ENCODE measurements at regions not wholly inside any gene's neighbourhood (a gene's known extent, or its start where the extent isn't known, plus 50 kb on each side); places are given as distances from the start of the nearest gene placed in this dataset.

DNA sequence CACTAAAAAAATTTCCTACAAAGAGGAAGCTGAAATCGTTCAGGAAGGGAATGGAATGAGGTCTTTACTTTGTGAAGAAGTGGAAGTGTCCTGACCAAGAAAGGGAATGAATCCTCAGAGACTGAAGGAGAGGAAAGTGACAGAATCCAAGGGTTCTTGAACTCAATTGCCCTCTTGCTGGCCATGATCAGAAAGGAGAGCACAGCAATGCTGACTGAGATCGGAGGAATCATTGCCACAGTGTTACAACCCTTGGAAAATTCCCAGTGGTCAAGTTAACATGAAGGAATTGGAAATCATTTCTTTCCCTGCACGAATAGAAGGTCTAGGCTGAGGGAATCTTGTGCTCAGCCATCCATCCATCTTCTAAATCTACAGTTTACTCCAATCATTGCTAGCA, 190.0 kb upstream of the NEIL3 start:
- TF ChIP-seq, protein P1, sequence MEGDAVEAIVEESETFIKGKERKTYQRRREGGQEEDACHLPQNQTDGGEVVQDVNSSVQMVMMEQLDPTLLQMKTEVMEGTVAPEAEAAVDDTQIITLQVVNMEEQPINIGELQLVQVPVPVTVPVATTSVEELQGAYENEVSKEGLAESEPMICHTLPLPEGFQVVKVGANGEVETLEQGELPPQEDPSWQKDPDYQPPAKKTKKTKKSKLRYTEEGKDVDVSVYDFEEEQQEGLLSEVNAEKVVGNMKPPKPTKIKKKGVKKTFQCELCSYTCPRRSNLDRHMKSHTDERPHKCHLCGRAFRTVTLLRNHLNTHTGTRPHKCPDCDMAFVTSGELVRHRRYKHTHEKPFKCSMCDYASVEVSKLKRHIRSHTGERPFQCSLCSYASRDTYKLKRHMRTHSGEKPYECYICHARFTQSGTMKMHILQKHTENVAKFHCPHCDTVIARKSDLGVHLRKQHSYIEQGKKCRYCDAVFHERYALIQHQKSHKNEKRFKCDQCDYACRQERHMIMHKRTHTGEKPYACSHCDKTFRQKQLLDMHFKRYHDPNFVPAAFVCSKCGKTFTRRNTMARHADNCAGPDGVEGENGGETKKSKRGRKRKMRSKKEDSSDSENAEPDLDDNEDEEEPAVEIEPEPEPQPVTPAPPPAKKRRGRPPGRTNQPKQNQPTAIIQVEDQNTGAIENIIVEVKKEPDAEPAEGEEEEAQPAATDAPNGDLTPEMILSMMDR (IDR thresholded peaks at IDR 0.05) = no peak
- TF ChIP-seq EP300 (IDR thresholded peaks at IDR 0.05) (no peak), POLR2A (IDR thresholded peaks at IDR 0.05) (no peak)
